ENCODE measurements at regions not wholly inside any gene's neighbourhood (a gene's known extent, or its start where the extent isn't known, plus 50 kb on each side); places are given as distances from the start of the nearest gene placed in this dataset.

GRCh38 chr2:219823574-219823973, 196.1 kb downstream of the SLC4A3 start:
- Histone ChIP-seq H3K4me3 (ENCODE audit: low read length) (no peak overlapping the region), H3K4me1 (ENCODE audit: insufficient read depth, low read length) (no peaks in the 10 kb centered on the region), H3K27me3 (ENCODE audit: insufficient read depth, low read length) (no peaks in the 10 kb centered on the region), H3K9me3 (ENCODE audit: insufficient read depth, low read depth, low read length) (peaks cover 8% of the 10 kb centered on the region; the same call in 1 of the 2 replicates), H3K27ac (ENCODE audit: low read length) (no peak overlapping the region), H3K9ac (ENCODE audit: low read depth, low read length) (no peak overlapping the region), H3K36me3 (ENCODE audit: insufficient read depth, low read depth, low read length) (no peaks in the 10 kb centered on the region)

DNA sequence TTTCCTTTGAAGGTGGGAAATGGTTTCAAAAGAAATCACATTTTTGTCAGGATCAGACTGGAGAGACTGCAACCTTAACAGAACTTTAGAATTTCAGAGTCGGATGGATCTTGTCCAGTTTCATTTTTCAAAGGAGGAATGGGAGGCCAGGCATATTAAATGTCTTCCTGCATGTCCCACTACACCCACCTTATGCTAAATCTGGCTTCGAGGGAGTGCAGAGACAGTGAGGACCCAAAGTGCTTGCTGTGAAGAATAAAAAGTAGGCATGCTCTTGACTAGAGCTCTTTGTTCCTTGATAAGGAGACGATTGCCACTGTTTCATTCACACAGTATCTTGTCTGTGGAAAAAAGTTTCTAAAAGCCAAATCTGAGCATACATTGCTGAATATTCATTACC, 197.6 kb downstream of the SLC4A3 start:
- H3K9me3 ChIP-seq (ENCODE audit: insufficient read depth, low read depth, low read length) = no peaks in the 10 kb centered on the region

DNA sequence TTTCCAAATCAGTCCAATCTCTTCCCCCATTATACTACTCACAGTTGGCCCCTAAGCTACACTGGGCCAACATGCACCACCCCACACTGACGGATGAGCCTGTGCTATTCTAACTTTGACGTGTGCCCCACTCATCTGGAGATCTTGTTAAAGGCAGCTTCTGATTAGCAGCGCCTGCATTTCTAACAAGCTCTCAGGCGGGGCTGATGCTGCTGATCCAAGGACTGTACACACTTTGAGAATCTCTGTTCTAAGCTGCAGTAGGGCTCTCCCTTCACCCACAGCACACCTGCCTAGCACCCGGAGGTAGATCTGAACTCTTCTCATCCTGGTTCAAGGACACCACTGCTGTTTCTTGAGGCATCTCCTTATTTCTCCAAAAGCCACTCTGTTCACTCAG, 200.7 kb downstream of the SLC4A3 start:
- Histone ChIP-seq H3K9me3 (ENCODE audit: insufficient read depth, low read depth, low read length) (no peaks in the 10 kb centered on the region), H3K4me1 (ENCODE audit: insufficient read depth, low read length) (no peaks in the 10 kb centered on the region), H3K36me3 (ENCODE audit: insufficient read depth, low read depth, low read length) (no peaks in the 10 kb centered on the region), H3K9ac (ENCODE audit: low read depth, low read length) (no peak overlapping the region), H3K4me3 (ENCODE audit: low read length) (no peak overlapping the region), H3K27ac (ENCODE audit: low read length) (no peak overlapping the region), H3K27me3 (ENCODE audit: insufficient read depth, low read length) (no peaks in the 10 kb centered on the region)

More for the DNA sequence above, 197.6 kb downstream of the SLC4A3 start:
- no peak overlapping the region for H3K4me3 ChIP-seq (ENCODE audit: low read length)
- no peaks in the 10 kb centered on the region for H3K36me3 ChIP-seq (ENCODE audit: insufficient read depth, low read depth, low read length)
- no peak overlapping the region for H3K9ac ChIP-seq (ENCODE audit: low read depth, low read length)
- no peak overlapping the region for H3K27ac ChIP-seq (ENCODE audit: low read length)
- no peaks in the 10 kb centered on the region for H3K27me3 ChIP-seq (ENCODE audit: insufficient read depth, low read length)
- H3K4me1 ChIP-seq (ENCODE audit: insufficient read depth, low read length) = no peaks in the 10 kb centered on the region

GRCh38 chr2:219829667-219830352, 202.4 kb downstream of the SLC4A3 start:
- no peaks in the 10 kb centered on the region for H3K36me3 ChIP-seq (ENCODE audit: insufficient read depth, low read depth, low read length)
- H3K9ac ChIP-seq (ENCODE audit: low read depth, low read length) = no peak overlapping the region
- no peak overlapping the region for H3K27ac ChIP-seq (ENCODE audit: low read length)
- H3K27me3 ChIP-seq (ENCODE audit: insufficient read depth, low read length) = no peaks in the 10 kb centered on the region
- no peaks in the 10 kb centered on the region for H3K4me1 ChIP-seq (ENCODE audit: insufficient read depth, low read length)
- H3K4me3 ChIP-seq (ENCODE audit: low read length) = no peak overlapping the region
- no peaks in the 10 kb centered on the region for H3K9me3 ChIP-seq (ENCODE audit: insufficient read depth, low read depth, low read length)

DNA sequence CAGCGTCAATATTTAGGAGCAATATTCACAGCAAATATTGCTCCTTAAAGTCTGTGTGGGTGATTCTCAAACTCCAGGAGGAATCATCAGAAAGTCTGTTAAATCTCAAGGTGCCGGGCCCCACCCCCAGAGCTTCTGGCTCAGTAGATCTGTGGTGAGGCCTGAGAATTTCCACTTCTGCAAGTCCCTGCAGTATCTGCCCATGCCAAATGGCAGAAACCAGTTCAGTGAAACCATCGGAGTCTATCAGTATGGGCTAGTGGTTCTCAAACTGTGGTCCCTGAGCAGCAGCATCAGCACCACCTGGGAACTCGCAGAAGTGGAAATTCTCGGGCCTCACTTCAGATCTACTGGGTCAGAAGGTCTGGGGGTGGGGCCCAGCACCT, 202.9 kb downstream of the SLC4A3 start:
- Histone ChIP-seq H3K36me3 (ENCODE audit: insufficient read depth, low read depth, low read length) (no peaks in the 10 kb centered on the region), H3K27me3 (ENCODE audit: insufficient read depth, low read length) (no peaks in the 10 kb centered on the region), H3K27ac (ENCODE audit: low read length) (no peak overlapping the region), H3K9ac (ENCODE audit: low read depth, low read length) (no peak overlapping the region), H3K4me1 (ENCODE audit: insufficient read depth, low read length) (no peaks in the 10 kb centered on the region), H3K9me3 (ENCODE audit: insufficient read depth, low read depth, low read length) (no peaks in the 10 kb centered on the region), H3K4me3 (ENCODE audit: low read length) (no peak overlapping the region)

GRCh38 chr2:219831957-219832356, 204.5 kb downstream of the SLC4A3 start:
- Histone ChIP-seq H3K4me1 (ENCODE audit: insufficient read depth, low read length) (no peaks in the 10 kb centered on the region), H3K9ac (ENCODE audit: low read depth, low read length) (no peak overlapping the region), H3K27me3 (ENCODE audit: insufficient read depth, low read length) (no peaks in the 10 kb centered on the region), H3K36me3 (ENCODE audit: insufficient read depth, low read depth, low read length) (no peaks in the 10 kb centered on the region), H3K4me3 (ENCODE audit: low read length) (no peak overlapping the region), H3K27ac (ENCODE audit: low read length) (no peak overlapping the region), H3K9me3 (ENCODE audit: insufficient read depth, low read depth, low read length) (no peaks in the 10 kb centered on the region)

- no peaks in the 10 kb centered on the region for H3K4me1 ChIP-seq (ENCODE audit: insufficient read depth, low read length)
- H3K4me3 ChIP-seq (ENCODE audit: low read length) = no peak overlapping the region
- no peaks in the 10 kb centered on the region for H3K36me3 ChIP-seq (ENCODE audit: insufficient read depth, low read depth, low read length)
- H3K9ac ChIP-seq (ENCODE audit: low read depth, low read length) = no peak overlapping the region
- no peaks in the 10 kb centered on the region for H3K27me3 ChIP-seq (ENCODE audit: insufficient read depth, low read length)
- H3K27ac ChIP-seq (ENCODE audit: low read length) = no peak overlapping the region
- H3K9me3 ChIP-seq (ENCODE audit: insufficient read depth, low read depth, low read length) = no peaks in the 10 kb centered on the region
Measured at GRCh38 chr2:219832904-219833303, 205.5 kb downstream of the SLC4A3 start.

DNA sequence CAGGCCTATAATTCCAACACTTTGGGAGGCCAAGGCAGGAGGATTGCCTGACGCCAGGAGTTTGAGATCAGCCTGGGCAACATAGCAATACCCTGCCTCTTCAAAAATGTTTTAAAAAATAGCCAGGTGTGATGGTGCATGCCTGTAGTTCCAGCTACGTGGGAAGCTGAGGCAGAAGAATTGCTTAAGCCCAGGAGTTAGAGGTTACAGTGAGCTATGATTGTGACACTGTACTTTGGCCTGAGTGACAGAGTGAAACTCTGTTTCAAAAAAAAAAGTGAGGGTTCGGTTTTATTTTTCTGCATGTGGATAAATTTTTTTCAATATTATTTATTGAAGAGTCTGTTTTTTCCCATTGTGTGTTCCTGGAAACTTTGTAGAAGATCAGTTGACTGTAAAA, 208.1 kb downstream of the SLC4A3 start:
- Histone ChIP-seq H3K9me3 (ENCODE audit: insufficient read depth, low read depth, low read length) (no peaks in the 10 kb centered on the region), H3K36me3 (ENCODE audit: insufficient read depth, low read depth, low read length) (no peaks in the 10 kb centered on the region), H3K4me3 (ENCODE audit: low read length) (no peak overlapping the region), H3K9ac (ENCODE audit: low read depth, low read length) (no peak overlapping the region), H3K4me1 (ENCODE audit: insufficient read depth, low read length) (no peaks in the 10 kb centered on the region), H3K27ac (ENCODE audit: low read length) (no peak overlapping the region), H3K27me3 (ENCODE audit: insufficient read depth, low read length) (no peaks in the 10 kb centered on the region)

DNA sequence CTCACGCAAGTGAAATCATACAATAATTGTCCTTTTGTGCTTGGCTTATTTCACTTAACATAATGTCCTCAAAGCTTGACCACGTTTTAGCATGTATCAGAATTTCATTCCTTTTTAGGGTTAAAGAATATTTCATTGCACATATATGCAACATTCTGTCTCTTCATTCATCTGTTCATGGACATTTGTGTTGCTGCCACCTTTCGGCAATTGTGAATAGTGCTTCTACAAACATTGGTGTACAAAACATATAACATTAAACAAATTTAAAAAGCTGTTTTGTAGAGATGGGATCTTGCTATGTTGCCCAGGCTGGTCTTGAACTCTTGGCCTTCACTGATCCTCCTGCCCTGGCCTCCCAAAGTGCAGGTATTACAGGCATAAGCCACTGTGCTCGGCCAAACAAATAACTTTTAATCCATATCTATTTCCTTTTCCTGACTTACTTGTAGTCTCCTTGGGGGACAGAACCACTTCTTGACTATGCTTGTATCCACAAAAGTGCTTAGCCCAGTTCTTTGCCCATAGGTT, 209.3 kb downstream of the SLC4A3 start:
- no peak overlapping the region for H3K27ac ChIP-seq (ENCODE audit: low read length)
- no peaks in the 10 kb centered on the region for H3K9me3 ChIP-seq (ENCODE audit: insufficient read depth, low read depth, low read length)
- H3K36me3 ChIP-seq (ENCODE audit: insufficient read depth, low read depth, low read length) = no peaks in the 10 kb centered on the region
- H3K27me3 ChIP-seq (ENCODE audit: insufficient read depth, low read length) = no peaks in the 10 kb centered on the region
- H3K4me3 ChIP-seq (ENCODE audit: low read length) = no peak overlapping the region
- no peak overlapping the region for H3K9ac ChIP-seq (ENCODE audit: low read depth, low read length)
- no peaks in the 10 kb centered on the region for H3K4me1 ChIP-seq (ENCODE audit: insufficient read depth, low read length)

- H3K9me3 ChIP-seq (ENCODE audit: insufficient read depth, low read depth, low read length) = no peaks in the 10 kb centered on the region; the same call in 1 of the 2 replicates
- no peak overlapping the region for H3K9ac ChIP-seq (ENCODE audit: low read depth, low read length)
- H3K4me1 ChIP-seq (ENCODE audit: insufficient read depth, low read length) = 0 out of 2 replicates have a peak, but pooled peaks cover 3% of the 10 kb centered on the region
- no peaks in the 10 kb centered on the region for H3K27me3 ChIP-seq (ENCODE audit: insufficient read depth, low read length)
- no peak overlapping the region for H3K4me3 ChIP-seq (ENCODE audit: low read length)
- H3K27ac ChIP-seq (ENCODE audit: low read length) = no peak overlapping the region
- H3K36me3 ChIP-seq (ENCODE audit: insufficient read depth, low read depth, low read length) = no peaks in the 10 kb centered on the region
Measured at GRCh38 chr2:219844401-219845091, 217.1 kb downstream of the SLC4A3 start.

GRCh38 chr2:219848882-219849281, 221.5 kb downstream of the SLC4A3 start:
- H3K4me1 ChIP-seq (ENCODE audit: insufficient read depth, low read length) = peaks cover 3% of the 10 kb centered on the region; the same call in 1 of the 2 replicates
- H3K4me3 ChIP-seq (ENCODE audit: low read length) = no peak overlapping the region
- H3K27ac ChIP-seq (ENCODE audit: low read length) = no peak overlapping the region
- 0 out of 2 replicates have a peak, but pooled peaks cover 14% of the 10 kb centered on the region for H3K27me3 ChIP-seq (ENCODE audit: insufficient read depth, low read length)
- no peaks in the 10 kb centered on the region; the same call in 1 of the 2 replicates for H3K9me3 ChIP-seq (ENCODE audit: insufficient read depth, low read depth, low read length)
- no peaks in the 10 kb centered on the region for H3K36me3 ChIP-seq (ENCODE audit: insufficient read depth, low read depth, low read length)
- H3K9ac ChIP-seq (ENCODE audit: low read depth, low read length) = no peak overlapping the region

DNA sequence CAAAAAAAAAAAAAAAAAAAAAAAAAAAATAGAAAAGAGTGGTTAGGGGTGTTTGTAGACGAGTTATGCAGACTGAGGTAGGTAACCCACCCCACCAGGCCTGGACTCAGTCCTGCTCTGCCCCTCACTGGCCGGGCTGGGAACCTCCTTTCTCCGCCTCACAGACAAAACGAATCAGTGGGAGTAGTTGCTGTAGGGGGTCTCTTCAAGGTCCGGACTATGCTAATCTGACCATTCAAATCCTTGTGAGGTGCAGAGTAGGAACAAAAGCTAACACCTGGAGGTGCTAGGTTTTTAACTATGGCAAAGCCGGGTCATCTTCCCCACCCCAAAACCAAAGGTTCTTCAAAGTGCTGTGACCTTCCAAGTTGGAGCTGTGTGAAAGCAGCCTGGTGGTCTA, 223.7 kb downstream of the SLC4A3 start:
- H3K9me3 ChIP-seq (ENCODE audit: insufficient read depth, low read depth, low read length) = no peaks in the 10 kb centered on the region; the same call in 1 of the 2 replicates
- no peak overlapping the region for H3K27ac ChIP-seq (ENCODE audit: low read length)
- no peaks in the 10 kb centered on the region; the same call in 1 of the 2 replicates for H3K4me1 ChIP-seq (ENCODE audit: insufficient read depth, low read length)
- H3K27me3 ChIP-seq (ENCODE audit: insufficient read depth, low read length) = 0 out of 2 replicates have a peak, but pooled peaks cover 14% of the 10 kb centered on the region
- no peak overlapping the region for H3K4me3 ChIP-seq (ENCODE audit: low read length)
- no peaks in the 10 kb centered on the region for H3K36me3 ChIP-seq (ENCODE audit: insufficient read depth, low read depth, low read length)
- H3K9ac ChIP-seq (ENCODE audit: low read depth, low read length) = no peak overlapping the region
